ENCODE measurements at regions not wholly inside any gene's neighbourhood (a gene's known extent, or its start where the extent isn't known, plus 50 kb on each side); places are given as distances from the start of the nearest gene placed in this dataset.

DNA sequence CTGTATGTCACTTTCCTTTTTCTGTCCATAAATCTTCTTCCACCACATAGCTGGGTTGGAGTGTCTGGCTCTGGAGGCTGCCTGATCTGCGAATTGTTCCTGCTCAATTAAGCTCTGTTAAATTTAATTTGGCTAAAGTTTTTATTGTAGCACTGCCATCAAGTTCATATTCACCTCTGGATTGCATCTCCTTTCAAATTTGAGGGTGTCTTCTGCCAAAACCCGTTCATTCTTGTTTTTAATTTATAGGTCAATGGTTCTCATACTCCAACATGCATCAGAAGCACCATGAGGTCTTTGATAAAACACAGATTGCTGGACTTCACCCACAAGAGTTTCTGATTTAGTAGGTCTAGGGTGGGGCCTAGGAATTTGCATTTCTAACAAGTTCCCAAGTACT is 276.5 kb upstream of the NECTIN3 start:
- TF ChIP-seq POLR2AphosphoS5 (IDR thresholded peaks at IDR 0.05; ENCODE audit: borderline replicate concordance, low read depth, low read length) (no peak), EZH2 (IDR thresholded peaks at IDR 0.05) (no peak), FOXP2 (optimal IDR thresholded peaks at IDR 0.05; ENCODE audit: control extremely low read depth, extremely low read length, insufficient read depth) (no peak)
- Histone ChIP-seq H3K9ac (ENCODE audit: insufficient read length) (no peak overlapping the region), H3K27ac (no peak overlapping the region), H3K9me3 (ENCODE audit: low read depth, low read length) (no peaks in the 10 kb centered on the region), H3K36me3 (ENCODE audit: insufficient read depth, low read length) (no peaks in the 10 kb centered on the region), H3K4me3 (no peak overlapping the region)
- DNase-seq (ENCODE audit: low read depth, low spot score), result no peak

DNA sequence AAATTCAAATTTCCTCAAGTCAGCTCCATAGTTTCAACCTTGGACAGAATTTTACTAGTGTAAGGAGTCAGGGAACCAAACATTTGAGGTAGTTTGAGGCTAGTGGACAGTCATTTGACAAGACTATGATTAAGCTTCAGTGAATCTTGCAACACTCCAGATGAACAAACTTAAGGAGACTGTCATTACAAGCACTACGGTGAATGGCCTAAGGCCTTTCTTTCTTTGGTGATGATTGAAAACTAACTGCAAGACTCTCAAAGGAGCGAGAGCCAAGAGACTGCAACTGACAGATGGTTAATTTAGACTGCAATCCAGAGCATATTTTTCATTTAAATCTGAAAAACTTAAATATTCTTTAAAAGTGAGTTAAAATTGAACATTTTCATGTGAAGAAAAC is 272.3 kb upstream of the NECTIN3 start:
- H3K36me3 ChIP-seq (ENCODE audit: insufficient read depth, low read length), result no peaks in the 10 kb centered on the region
- H3K4me3 ChIP-seq, result no peak overlapping the region
- H3K9me3 ChIP-seq (ENCODE audit: low read depth, low read length), result no peaks in the 10 kb centered on the region
- no peak for TF ChIP-seq POLR2AphosphoS5 (IDR thresholded peaks at IDR 0.05; ENCODE audit: borderline replicate concordance, low read depth, low read length)
- no peak for TF ChIP-seq FOXP2 (optimal IDR thresholded peaks at IDR 0.05; ENCODE audit: control extremely low read depth, extremely low read length, insufficient read depth)
- no peak for TF ChIP-seq EZH2 (IDR thresholded peaks at IDR 0.05)
- no peak overlapping the region for H3K9ac ChIP-seq (ENCODE audit: insufficient read length)
- H3K27ac ChIP-seq, result no peak overlapping the region
- DNase-seq (ENCODE audit: low read depth, low spot score), result no peak

DNA sequence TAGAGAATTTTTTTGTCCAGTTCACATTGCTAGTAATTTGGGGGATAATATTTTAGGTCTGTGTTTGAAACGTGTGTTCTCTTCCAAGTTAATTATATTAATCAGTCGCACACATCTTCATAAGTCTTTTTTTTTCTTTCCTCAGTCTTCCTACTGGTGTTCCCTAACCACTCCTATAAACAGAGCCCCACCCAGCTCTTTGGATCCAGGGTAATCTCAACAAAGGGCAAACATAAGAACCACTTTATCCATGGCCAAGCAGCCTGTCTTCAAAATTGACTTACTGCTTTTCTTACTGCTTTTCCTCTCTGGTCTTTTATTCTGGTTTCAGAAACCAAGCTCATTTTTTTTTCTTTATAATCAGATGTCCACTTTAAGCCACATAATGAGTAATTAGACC is 266.8 kb upstream of the NECTIN3 start:
- H3K9ac ChIP-seq (ENCODE audit: insufficient read length), result no peak overlapping the region
- H3K4me3 ChIP-seq, result no peak overlapping the region
- TF ChIP-seq EZH2 (IDR thresholded peaks at IDR 0.05) (no peak), FOXP2 (optimal IDR thresholded peaks at IDR 0.05; ENCODE audit: control extremely low read depth, extremely low read length, insufficient read depth) (no peak), POLR2AphosphoS5 (IDR thresholded peaks at IDR 0.05; ENCODE audit: borderline replicate concordance, low read depth, low read length) (no peak)
- H3K9me3 ChIP-seq (ENCODE audit: low read depth, low read length), result no peaks in the 10 kb centered on the region
- H3K27ac ChIP-seq, result no peak overlapping the region
- DNase-seq (ENCODE audit: low read depth, low spot score), result no peak
- no peaks in the 10 kb centered on the region for H3K36me3 ChIP-seq (ENCODE audit: insufficient read depth, low read length)

DNA sequence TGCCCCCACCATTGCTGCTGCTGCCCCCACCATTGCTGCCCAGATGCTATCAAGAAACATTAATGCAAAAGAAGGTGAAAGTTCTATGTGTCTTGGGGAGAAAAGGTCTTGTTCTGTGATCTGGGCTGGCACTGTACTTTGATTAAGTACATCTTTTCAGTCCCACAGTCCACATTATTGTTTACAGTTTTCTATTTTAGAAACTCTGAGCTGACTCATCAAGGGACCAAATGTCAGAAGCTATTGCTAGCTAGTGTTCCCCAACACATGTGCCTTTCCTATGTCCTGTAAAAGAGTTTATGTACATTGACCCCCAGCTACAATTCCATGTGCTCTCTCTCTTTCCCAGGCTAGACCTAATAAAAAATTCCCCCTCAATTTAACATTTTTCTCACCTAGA is 264.7 kb upstream of the NECTIN3 start:
- Histone ChIP-seq H3K36me3 (ENCODE audit: insufficient read depth, low read length) (no peaks in the 10 kb centered on the region), H3K9me3 (ENCODE audit: low read depth, low read length) (no peaks in the 10 kb centered on the region), H3K4me3 (no peak overlapping the region), H3K27ac (no peak overlapping the region), H3K9ac (ENCODE audit: insufficient read length) (no peak overlapping the region)
- DNase-seq (ENCODE audit: low read depth, low spot score), result no peak
- no peak for TF ChIP-seq EZH2 (IDR thresholded peaks at IDR 0.05)
- TF ChIP-seq FOXP2 (optimal IDR thresholded peaks at IDR 0.05; ENCODE audit: control extremely low read depth, extremely low read length, insufficient read depth), result no peak
- TF ChIP-seq POLR2AphosphoS5 (IDR thresholded peaks at IDR 0.05; ENCODE audit: borderline replicate concordance, low read depth, low read length), result no peak

DNA sequence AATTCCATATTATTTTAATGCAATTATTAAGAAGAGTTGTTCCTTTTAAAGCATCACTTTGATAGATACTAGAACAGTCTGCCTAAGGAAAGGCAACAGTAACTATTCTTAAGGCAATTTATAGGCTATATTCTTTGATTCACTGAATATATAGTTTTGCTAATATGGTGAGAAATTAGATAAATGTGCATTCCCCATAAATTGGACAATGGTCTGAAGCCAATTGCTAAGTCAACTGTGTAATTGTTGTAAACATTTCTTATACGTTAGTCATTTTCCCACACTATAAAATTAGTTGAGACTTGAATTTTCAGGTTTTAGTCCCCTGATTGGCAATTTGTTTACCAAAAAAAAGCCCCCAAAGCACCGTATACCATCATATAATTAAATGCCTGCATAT is 263.0 kb upstream of the NECTIN3 start:
- H3K4me3 ChIP-seq, result no peak overlapping the region
- no peak for DNase-seq (ENCODE audit: low read depth, low spot score)
- H3K36me3 ChIP-seq (ENCODE audit: insufficient read depth, low read length), result no peaks in the 10 kb centered on the region
- no peaks in the 10 kb centered on the region for H3K9me3 ChIP-seq (ENCODE audit: low read depth, low read length)
- no peak for TF ChIP-seq EZH2 (IDR thresholded peaks at IDR 0.05)
- TF ChIP-seq FOXP2 (optimal IDR thresholded peaks at IDR 0.05; ENCODE audit: control extremely low read depth, extremely low read length, insufficient read depth), result no peak
- TF ChIP-seq POLR2AphosphoS5 (IDR thresholded peaks at IDR 0.05; ENCODE audit: borderline replicate concordance, low read depth, low read length), result no peak
- H3K9ac ChIP-seq (ENCODE audit: insufficient read length), result no peak overlapping the region
- no peak overlapping the region for H3K27ac ChIP-seq

DNA sequence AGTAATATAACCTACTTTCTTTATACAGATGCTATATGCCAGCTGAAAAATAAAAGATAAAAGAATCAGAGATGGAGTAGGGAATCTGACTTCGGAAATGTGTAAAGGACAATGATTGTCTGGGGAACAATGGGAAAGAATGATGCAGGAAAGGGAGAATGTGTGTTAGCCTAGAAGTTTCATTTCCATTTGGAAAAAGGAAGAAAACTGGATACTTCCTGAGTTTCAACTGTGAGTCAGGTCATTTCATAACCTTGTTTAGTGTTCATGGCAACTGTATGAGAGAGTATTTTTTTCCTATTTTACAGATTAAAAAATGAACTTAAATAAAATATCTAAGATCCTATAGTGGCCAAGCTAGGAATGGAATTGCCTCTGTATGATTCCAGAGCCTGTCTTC is 261.3 kb upstream of the NECTIN3 start:
- Histone ChIP-seq H3K9me3 (ENCODE audit: low read depth, low read length) (no peaks in the 10 kb centered on the region), H3K9ac (ENCODE audit: insufficient read length) (no peak overlapping the region), H3K36me3 (ENCODE audit: insufficient read depth, low read length) (no peaks in the 10 kb centered on the region), H3K4me3 (no peak overlapping the region), H3K27ac (no peak overlapping the region)
- no peak for DNase-seq (ENCODE audit: low read depth, low spot score)
- TF ChIP-seq POLR2AphosphoS5 (IDR thresholded peaks at IDR 0.05; ENCODE audit: borderline replicate concordance, low read depth, low read length) (no peak), EZH2 (IDR thresholded peaks at IDR 0.05) (no peak), FOXP2 (optimal IDR thresholded peaks at IDR 0.05; ENCODE audit: control extremely low read depth, extremely low read length, insufficient read depth) (no peak)

DNA sequence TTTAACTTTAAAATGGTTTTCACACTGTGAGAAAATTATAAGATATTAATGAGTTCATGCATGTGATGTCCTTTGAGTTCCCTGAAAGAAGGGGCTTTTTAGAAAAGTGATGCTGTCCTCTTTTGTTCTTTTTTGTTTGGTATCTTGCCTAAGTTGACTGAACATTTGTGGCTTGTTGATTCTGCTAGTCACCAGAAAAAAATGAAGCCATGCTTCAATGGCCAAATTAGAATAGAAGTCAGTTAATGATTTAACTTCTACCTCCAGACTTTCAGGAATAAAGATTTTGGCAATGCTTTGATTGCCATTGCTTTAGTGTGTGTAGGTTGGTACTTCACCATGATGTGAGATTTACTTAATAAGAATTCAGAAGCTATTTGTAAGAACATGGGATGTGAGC is 260.6 kb upstream of the NECTIN3 start:
- no peak for DNase-seq (ENCODE audit: low read depth, low spot score)
- Histone ChIP-seq H3K36me3 (ENCODE audit: insufficient read depth, low read length) (no peaks in the 10 kb centered on the region), H3K4me3 (no peak overlapping the region), H3K27ac (no peak overlapping the region), H3K9ac (ENCODE audit: insufficient read length) (no peak overlapping the region), H3K9me3 (ENCODE audit: low read depth, low read length) (no peaks in the 10 kb centered on the region)
- TF ChIP-seq FOXP2 (optimal IDR thresholded peaks at IDR 0.05; ENCODE audit: control extremely low read depth, extremely low read length, insufficient read depth), result no peak
- TF ChIP-seq EZH2 (IDR thresholded peaks at IDR 0.05), result no peak
- no peak for TF ChIP-seq POLR2AphosphoS5 (IDR thresholded peaks at IDR 0.05; ENCODE audit: borderline replicate concordance, low read depth, low read length)

DNA sequence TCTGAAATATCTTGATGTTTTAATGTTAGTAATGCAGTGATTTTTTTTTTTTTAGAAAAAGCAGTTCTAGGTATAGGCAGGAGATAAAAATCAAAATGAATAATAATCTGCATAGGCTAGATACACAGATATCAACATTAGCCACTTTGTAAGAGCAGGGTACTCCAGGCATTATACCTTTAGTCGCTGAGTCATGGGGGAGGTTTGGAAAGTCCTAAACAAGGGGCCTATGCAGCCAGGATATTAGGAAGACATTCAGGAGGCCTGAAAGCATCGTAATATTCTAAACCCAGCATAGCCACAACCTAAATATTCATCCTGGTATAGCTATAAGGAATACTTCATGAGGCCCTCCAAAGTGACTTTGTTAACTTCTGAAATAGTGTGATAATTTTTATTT is 258.1 kb upstream of the NECTIN3 start:
- Histone ChIP-seq H3K27ac (no peak overlapping the region), H3K9ac (ENCODE audit: insufficient read length) (no peak overlapping the region), H3K9me3 (ENCODE audit: low read depth, low read length) (no peaks in the 10 kb centered on the region)

More for the DNA sequence above, 258.1 kb upstream of the NECTIN3 start:
- no peak for DNase-seq (ENCODE audit: low read depth, low spot score)
- Histone ChIP-seq H3K36me3 (ENCODE audit: insufficient read depth, low read length) (no peaks in the 10 kb centered on the region), H3K4me3 (no peak overlapping the region)
- no peak for TF ChIP-seq POLR2AphosphoS5 (IDR thresholded peaks at IDR 0.05; ENCODE audit: borderline replicate concordance, low read depth, low read length)
- no peak for TF ChIP-seq EZH2 (IDR thresholded peaks at IDR 0.05)
- no peak for TF ChIP-seq FOXP2 (optimal IDR thresholded peaks at IDR 0.05; ENCODE audit: control extremely low read depth, extremely low read length, insufficient read depth)

Measured in SK-N-MC (cell line).